GM23338 (cell line): ENCODE measurements at regions not wholly inside any gene's neighbourhood (a gene's known extent, or its start where the extent isn't known, plus 50 kb on each side); places are given as distances from the start of the nearest gene placed in this dataset.

Experiments
- ATAC-seq: fragments of 200-7000 bp; cut with Tn5 transposase; 3 replicates; pipeline ENCODE4 v1.9.1; 2020
- DNase-seq: peaks from one replicate; pipeline ENCODE4 v3.0.0-alpha.2; 2015; ENCODE audit warnings: low spot score
- H2AFZ ChIP-seq: fragments of 200-600 bp; sonication (generic); 2 replicates; pipeline ENCODE4 v1.8.0; 2016; ENCODE audit warnings: antibody characterized with exemption, mild to moderate bottlenecking, moderate library complexity
- H3F3A ChIP-seq: fragments of 200-600 bp; sonication (generic); replicated peaks from 2 replicates; pipeline ENCODE4 v1.8.0; 2017; ENCODE audit warnings: antibody characterized with exemption, mixed run types, low read depth
- H3K27ac ChIP-seq: fragments of 200-600 bp; sonication (generic); 2 replicates; pipeline ENCODE4 v1.6.1; 2016; ENCODE audit warnings: low read depth
- H3K27me3 ChIP-seq: fragments of 200-600 bp; sonication (generic); 2 replicates; pipeline ENCODE4 v1.8.0; 2016; ENCODE audit warnings: mild to moderate bottlenecking, mixed run types, moderate library complexity; ENCODE audit not compliant: insufficient read depth
- H3K36me3 ChIP-seq: fragments of 200-600 bp; sonication (generic); 2 replicates; pipeline ENCODE4 v1.8.0; 2016; ENCODE audit warnings: mild to moderate bottlenecking; ENCODE audit not compliant: insufficient read depth
- H3K4me1 ChIP-seq: fragments of 200-600 bp; sonication (generic); 2 replicates; pipeline ENCODE4 v1.8.0; 2016; ENCODE audit warnings: mild to moderate bottlenecking, moderate library complexity; ENCODE audit not compliant: insufficient read depth
- H3K4me2 ChIP-seq: fragments of 200-600 bp; sonication (generic); 2 replicates; pipeline ENCODE4 v1.7.1; 2017; ENCODE audit warnings: mixed run types
- H3K4me3 ChIP-seq: fragments of 200-600 bp; sonication (generic); 2 replicates; pipeline ENCODE4 v1.6.1; 2016; ENCODE audit warnings: mixed run types
- H3K79me2 ChIP-seq: fragments of 200-600 bp; sonication (generic); replicated peaks from 2 replicates; pipeline ENCODE4 v1.8.0; 2017; ENCODE audit warnings: mild to moderate bottlenecking; ENCODE audit not compliant: insufficient read depth
- H3K9me2 ChIP-seq: fragments of 200-600 bp; sonication (generic); 2 replicates; pipeline ENCODE4 v1.8.0; 2017; ENCODE audit not compliant: insufficient read depth
- H4K20me1 ChIP-seq: fragments of 200-600 bp; sonication (generic); replicated peaks from 2 replicates; pipeline ENCODE4 v1.8.0; 2017; ENCODE audit warnings: mild to moderate bottlenecking; ENCODE audit not compliant: insufficient read depth
- H3K27ac Mint-ChIP-seq: 2 replicates; pipeline ENCODE4 v1.8.0; 2020; ENCODE audit warnings: inconsistent platforms, mild to moderate bottlenecking, moderate library complexity, mixed read lengths
- H3K27me3 Mint-ChIP-seq: 3 replicates; pipeline ENCODE4 v1.8.0; 2022; ENCODE audit warnings: low read depth, mild to moderate bottlenecking, moderate library complexity, mixed read lengths, inconsistent platforms; ENCODE audit not compliant: insufficient read depth, poor library complexity
- H3K36me3 Mint-ChIP-seq: 3 replicates; pipeline ENCODE4 v1.8.0; 2021; ENCODE audit warnings: low read depth, mild to moderate bottlenecking, inconsistent platforms, moderate library complexity, mixed read lengths
- H3K4me1 Mint-ChIP-seq: 3 replicates; pipeline ENCODE4 v1.8.0; 2020; ENCODE audit warnings: mild to moderate bottlenecking, inconsistent platforms, mixed read lengths
- H3K4me3 Mint-ChIP-seq: 3 replicates; pipeline ENCODE4 v1.8.0; 2021; ENCODE audit warnings: moderate library complexity, mild to moderate bottlenecking, inconsistent platforms, mixed read lengths
- H3K9me3 Mint-ChIP-seq: 3 replicates; pipeline ENCODE4 v1.8.0; 2020; ENCODE audit warnings: moderate library complexity, mild to moderate bottlenecking, inconsistent platforms, mixed read lengths
- CTCF ChIP-seq, 2 experiments: fragments of 200-600 bp in 1 of 2; sonication (generic) in 1 of 2; conservative IDR thresholded peaks; 2 replicates each; pipeline versions ENCODE4 v1.5.1 to v1.6.1; 2016 to 2017; ENCODE audit warnings: antibody characterized with exemption in 2 of 2, low read depth in 2 of 2, mild to moderate bottlenecking in 2 of 2, moderate library complexity in 1 of 2
- ETS1 ChIP-seq: IDR thresholded peaks from 2 replicates; pipeline ENCODE4 v1.6.1; 2016; ENCODE audit warnings: antibody characterized with exemption
- EZH2 ChIP-seq: fragments of 200-600 bp; sonication (generic); IDR thresholded peaks from one replicate; pipeline ENCODE4 v1.8.0; 2017; ENCODE audit warnings: antibody characterized with exemption, mild to moderate bottlenecking, low read depth; ENCODE audit not compliant: unreplicated experiment
- REST ChIP-seq: IDR thresholded peaks from one replicate; pipeline ENCODE4 v1.6.1; 2018; ENCODE audit warnings: antibody characterized with exemption; ENCODE audit not compliant: unreplicated experiment
- STAT1 ChIP-seq: IDR thresholded peaks from one replicate; pipeline ENCODE4 v1.6.1; 2016; ENCODE audit warnings: antibody characterized with exemption; ENCODE audit not compliant: unreplicated experiment
- ZNF331 ChIP-seq: fragments of 250-450 bp; sonication (Bioruptor Pico); IDR thresholded peaks from 2 replicates; pipeline ENCODE4 v1.5.0; 2020; ENCODE audit warnings: low read depth, mild to moderate bottlenecking, moderate library complexity

GRCh38 chr11:44446996-44447771, 118.3 kb upstream of the CD82 start:
- H3K4me2 ChIP-seq: no peak overlapping the region
- H3K27ac ChIP-seq: no peak overlapping the region
- peaks cover 5% of the 10 kb centered on the region; the same call in 1 of the 2 replicates for H3K4me1 ChIP-seq
- no peaks in the 10 kb centered on the region for H3K36me3 ChIP-seq
- no peaks in the 10 kb centered on the region for H4K20me1 ChIP-seq
- Mint-ChIP-seq H3K4me3 (no peak overlapping the region), H3K4me1 (peaks cover 16% of the 10 kb centered on the region), H3K27me3 (peaks cover 15% of the 10 kb centered on the region), H3K36me3 (no peaks in the 10 kb centered on the region), H3K27ac (no peak overlapping the region), H3K9me3 (no peaks in the 10 kb centered on the region)
- no peaks in the 10 kb centered on the region for H3K27me3 ChIP-seq
- H3K79me2 ChIP-seq: no peaks in the 10 kb centered on the region
- ATAC-seq (no peak), DNase-seq (no peak)
- TF ChIP-seq ETS1: no peak
- TF ChIP-seq CTCF (conservative IDR thresholded peaks at IDR 0.05; ENCODE audit: low read depth in 2 of 2): no peak
- TF ChIP-seq EZH2: no peak
- TF ChIP-seq STAT1: no peak
- TF ChIP-seq ZNF331 (CRISPR knock-in tag): no peak
- TF ChIP-seq REST: no peak
- no peaks in the 10 kb centered on the region for H3F3A ChIP-seq
- H3K9me2 ChIP-seq: no peaks in the 10 kb centered on the region
- no peak overlapping the region for H2AFZ ChIP-seq
- H3K4me3 ChIP-seq: no peak overlapping the region

- Histone ChIP-seq H3K79me2 (no peaks in the 10 kb centered on the region), H3K27ac (no peak overlapping the region), H2AFZ (no peak overlapping the region), H4K20me1 (no peaks in the 10 kb centered on the region), H3K4me3 (no peak overlapping the region), H3K4me1 (peaks cover 5% of the 10 kb centered on the region; the same call in 1 of the 2 replicates), H3K36me3 (no peaks in the 10 kb centered on the region), H3K27me3 (no peaks in the 10 kb centered on the region), H3K9me2 (no peaks in the 10 kb centered on the region), H3K4me2 (no peak overlapping the region), H3F3A (no peaks in the 10 kb centered on the region)
- DNase-seq: no peak
- H3K4me1 Mint-ChIP-seq: peaks cover 9% of the 10 kb centered on the region; the same call in 2 of the 3 replicates
- no peaks in the 10 kb centered on the region for H3K9me3 Mint-ChIP-seq
- H3K4me3 Mint-ChIP-seq: no peak overlapping the region
- H3K36me3 Mint-ChIP-seq: no peaks in the 10 kb centered on the region
- no peak overlapping the region for H3K27ac Mint-ChIP-seq
- ATAC-seq: no peak
- peaks cover 13% of the 10 kb centered on the region for H3K27me3 Mint-ChIP-seq
- no peak for TF ChIP-seq EZH2
- no peak for TF ChIP-seq ETS1
- no peak for TF ChIP-seq REST
Measured at GRCh38 chr11:44450295-44450932, 115.0 kb upstream of the CD82 start.
